Peyer's patch (tissue), 4 donors: ENCODE measurements at regions not wholly inside any gene's neighbourhood (a gene's known extent, or its start where the extent isn't known, plus 50 kb on each side); places are given as distances from the start of the nearest gene placed in this dataset.

Experiments
- DNase-seq, 3 donors: peaks; one replicate each; pipeline ENCODE4 v3.0.0-alpha.2; 2017 to 2019
- H3K27ac ChIP-seq, 4 donors: fragments of 200-600 bp; sonication (generic); one replicate each; pipeline ENCODE4 v1.5.1; 2016 to 2019
- H3K27me3 ChIP-seq, 2 donors: fragments of 200-600 bp; sonication (generic); one replicate each; pipeline ENCODE4 v1.5.1; 2019
- H3K36me3 ChIP-seq, 3 donors: fragments of 200-600 bp; sonication (generic); one replicate each; pipeline ENCODE4 v1.5.1; 2016 to 2019
- H3K4me1 ChIP-seq, 4 donors: fragments of 200-600 bp; sonication (generic); one replicate each; pipeline ENCODE4 v1.5.1; 2016 to 2019
- H3K4me3 ChIP-seq, 4 donors: fragments of 200-600 bp; sonication (generic); 1 replicate in 3 of 4; 2 replicates in 1 of 4; pipeline ENCODE4 v1.5.1; 2016 to 2019; ENCODE audit warnings: mild to moderate bottlenecking in 1 of 4
- H3K9me3 ChIP-seq, 4 donors: fragments of 200-600 bp; sonication (generic); one replicate each; pipeline ENCODE4 v1.5.1; 2016 to 2019; ENCODE audit warnings: mild to moderate bottlenecking in 1 of 4
- CTCF ChIP-seq, 6 experiments: fragments of 450-650 bp in 4 of 6; fragments of 200-600 bp in 2 of 6; sonication (generic) in 1 of 6; IDR thresholded peaks; one replicate each; pipeline ENCODE4 v1.5.1; 2017 to 2019; ENCODE audit warnings: antibody characterized with exemption in 6 of 6, mild to moderate bottlenecking in 3 of 6, moderate library complexity in 1 of 6
- POLR2A ChIP-seq, 2 donors: fragments of 450-650 bp; IDR thresholded peaks; one replicate each; pipeline ENCODE4 v1.5.1; 2017; ENCODE audit warnings: antibody characterized with exemption in 2 of 2, mild to moderate bottlenecking in 2 of 2, moderate library complexity in 2 of 2

- TF ChIP-seq POLR2A (IDR thresholded peaks at IDR 0.05): no peak
- TF ChIP-seq CTCF (IDR thresholded peaks at IDR 0.05): no peak
- no peaks in the 10 kb centered on the region for H3K27me3 ChIP-seq
- no peak overlapping the region for H3K27ac ChIP-seq
- H3K4me3 ChIP-seq: no peak overlapping the region
- H3K9me3 ChIP-seq: no peaks in the 10 kb centered on the region
- H3K36me3 ChIP-seq: no peaks in the 10 kb centered on the region
- peaks cover 0 to 12% (median 0%) of the 10 kb centered on the region in 4 donors for H3K4me1 ChIP-seq
- DNase-seq: no peak
Measured at GRCh38 chr6:814378-815347, 121.7 kb upstream of the EXOC2 start.

- Histone ChIP-seq H3K9me3 (no peaks in the 10 kb centered on the region), H3K36me3 (no peaks in the 10 kb centered on the region), H3K4me1 (no peaks in the 10 kb centered on the region), H3K27ac (no peak overlapping the region), H3K27me3 (no peaks in the 10 kb centered on the region), H3K4me3 (no peak overlapping the region)
- TF ChIP-seq CTCF (IDR thresholded peaks at IDR 0.05) (no peak), POLR2A (IDR thresholded peaks at IDR 0.05) (no peak)
- DNase-seq: no peak
Measured at GRCh38 chr6:811831-812230, 118.9 kb upstream of the EXOC2 start.

GRCh38 chr6:811191-811590 is 118.3 kb upstream of the EXOC2 start:
- Histone ChIP-seq H3K27ac (no peak overlapping the region), H3K4me1 (no peaks in the 10 kb centered on the region)
- TF ChIP-seq CTCF (IDR thresholded peaks at IDR 0.05) (no peak), POLR2A (IDR thresholded peaks at IDR 0.05) (no peak)

GRCh38 chr6:804771-805170 is 111.8 kb upstream of the EXOC2 start:
- Histone ChIP-seq H3K4me3 (no peak overlapping the region), H3K9me3 (no peaks in the 10 kb centered on the region), H3K36me3 (no peaks in the 10 kb centered on the region), H3K27ac (no peak overlapping the region), H3K27me3 (no peaks in the 10 kb centered on the region), H3K4me1 (no peaks in the 10 kb centered on the region)
- no peak for DNase-seq
- TF ChIP-seq POLR2A (IDR thresholded peaks at IDR 0.05): no peak
- no peak for TF ChIP-seq CTCF (IDR thresholded peaks at IDR 0.05)

More at GRCh38 chr6:811191-811590, 118.3 kb upstream of the EXOC2 start:
- H3K9me3 ChIP-seq: no peaks in the 10 kb centered on the region
- no peak overlapping the region for H3K4me3 ChIP-seq
- no peaks in the 10 kb centered on the region for H3K27me3 ChIP-seq
- no peaks in the 10 kb centered on the region for H3K36me3 ChIP-seq
- DNase-seq: no peak

GRCh38 chr6:804317-804716 is 111.4 kb upstream of the EXOC2 start:
- Histone ChIP-seq H3K4me1 (no peaks in the 10 kb centered on the region), H3K4me3 (no peak overlapping the region), H3K27ac (no peak overlapping the region), H3K36me3 (no peaks in the 10 kb centered on the region), H3K27me3 (no peaks in the 10 kb centered on the region), H3K9me3 (no peaks in the 10 kb centered on the region)
- no peak for DNase-seq
- TF ChIP-seq POLR2A (IDR thresholded peaks at IDR 0.05): no peak
- TF ChIP-seq CTCF (IDR thresholded peaks at IDR 0.05): no peak
